Esophagus squamous epithelium (tissue), 4 donors: ENCODE measurements at regions not wholly inside any gene's neighbourhood (a gene's known extent, or its start where the extent isn't known, plus 50 kb on each side); places are given as distances from the start of the nearest gene placed in this dataset.

Source experiments
- POLR2A ChIP-seq, 4 donors: fragments of 450-650 bp; IDR thresholded peaks; one replicate each; pipeline ENCODE4 v1.6.1; 2017; ENCODE audit warnings: antibody characterized with exemption in 4 of 4, mild to moderate bottlenecking in 4 of 4, moderate library complexity in 3 of 4
- TF ChIP-seq, protein P1 (sequence below), 6 experiments: fragments of 450-650 bp in 4 of 6; fragments of 200-600 bp in 2 of 6; sonication (generic) in 2 of 6; IDR thresholded peaks; one replicate each; pipeline ENCODE4 v1.5.1; 2016 to 2019; ENCODE audit warnings: antibody characterized with exemption in 6 of 6, mild to moderate bottlenecking in 4 of 6, moderate library complexity in 4 of 6

DNA sequence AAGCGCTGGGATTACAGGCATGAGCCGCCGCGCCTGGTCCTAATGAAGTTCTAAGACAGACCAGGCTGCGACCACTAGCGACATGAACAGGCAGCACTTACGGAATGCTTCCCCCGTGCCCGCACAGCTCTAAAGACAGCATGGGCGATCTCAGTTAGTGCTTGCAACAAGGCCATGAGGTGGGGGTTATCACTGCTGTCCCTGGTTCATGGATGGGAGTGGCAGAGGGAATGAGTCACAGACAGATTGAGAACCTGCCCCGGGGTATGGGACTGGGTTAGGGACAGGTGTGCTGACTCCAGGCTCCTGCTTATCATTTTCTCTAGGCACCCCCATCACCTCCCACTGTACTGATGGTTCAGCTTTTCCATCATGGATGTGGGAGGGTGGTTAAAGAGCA lies 160.9 kb downstream of the VRK1 start:
- TF ChIP-seq POLR2A (IDR thresholded peaks at IDR 0.05) = no peak
- TF ChIP-seq, protein P1, sequence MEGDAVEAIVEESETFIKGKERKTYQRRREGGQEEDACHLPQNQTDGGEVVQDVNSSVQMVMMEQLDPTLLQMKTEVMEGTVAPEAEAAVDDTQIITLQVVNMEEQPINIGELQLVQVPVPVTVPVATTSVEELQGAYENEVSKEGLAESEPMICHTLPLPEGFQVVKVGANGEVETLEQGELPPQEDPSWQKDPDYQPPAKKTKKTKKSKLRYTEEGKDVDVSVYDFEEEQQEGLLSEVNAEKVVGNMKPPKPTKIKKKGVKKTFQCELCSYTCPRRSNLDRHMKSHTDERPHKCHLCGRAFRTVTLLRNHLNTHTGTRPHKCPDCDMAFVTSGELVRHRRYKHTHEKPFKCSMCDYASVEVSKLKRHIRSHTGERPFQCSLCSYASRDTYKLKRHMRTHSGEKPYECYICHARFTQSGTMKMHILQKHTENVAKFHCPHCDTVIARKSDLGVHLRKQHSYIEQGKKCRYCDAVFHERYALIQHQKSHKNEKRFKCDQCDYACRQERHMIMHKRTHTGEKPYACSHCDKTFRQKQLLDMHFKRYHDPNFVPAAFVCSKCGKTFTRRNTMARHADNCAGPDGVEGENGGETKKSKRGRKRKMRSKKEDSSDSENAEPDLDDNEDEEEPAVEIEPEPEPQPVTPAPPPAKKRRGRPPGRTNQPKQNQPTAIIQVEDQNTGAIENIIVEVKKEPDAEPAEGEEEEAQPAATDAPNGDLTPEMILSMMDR (IDR thresholded peaks at IDR 0.05) = no peak
